ENCODE measurements at regions not wholly inside any gene's neighbourhood (a gene's known extent, or its start where the extent isn't known, plus 50 kb on each side); places are given as distances from the start of the nearest gene placed in this dataset.

DNA sequence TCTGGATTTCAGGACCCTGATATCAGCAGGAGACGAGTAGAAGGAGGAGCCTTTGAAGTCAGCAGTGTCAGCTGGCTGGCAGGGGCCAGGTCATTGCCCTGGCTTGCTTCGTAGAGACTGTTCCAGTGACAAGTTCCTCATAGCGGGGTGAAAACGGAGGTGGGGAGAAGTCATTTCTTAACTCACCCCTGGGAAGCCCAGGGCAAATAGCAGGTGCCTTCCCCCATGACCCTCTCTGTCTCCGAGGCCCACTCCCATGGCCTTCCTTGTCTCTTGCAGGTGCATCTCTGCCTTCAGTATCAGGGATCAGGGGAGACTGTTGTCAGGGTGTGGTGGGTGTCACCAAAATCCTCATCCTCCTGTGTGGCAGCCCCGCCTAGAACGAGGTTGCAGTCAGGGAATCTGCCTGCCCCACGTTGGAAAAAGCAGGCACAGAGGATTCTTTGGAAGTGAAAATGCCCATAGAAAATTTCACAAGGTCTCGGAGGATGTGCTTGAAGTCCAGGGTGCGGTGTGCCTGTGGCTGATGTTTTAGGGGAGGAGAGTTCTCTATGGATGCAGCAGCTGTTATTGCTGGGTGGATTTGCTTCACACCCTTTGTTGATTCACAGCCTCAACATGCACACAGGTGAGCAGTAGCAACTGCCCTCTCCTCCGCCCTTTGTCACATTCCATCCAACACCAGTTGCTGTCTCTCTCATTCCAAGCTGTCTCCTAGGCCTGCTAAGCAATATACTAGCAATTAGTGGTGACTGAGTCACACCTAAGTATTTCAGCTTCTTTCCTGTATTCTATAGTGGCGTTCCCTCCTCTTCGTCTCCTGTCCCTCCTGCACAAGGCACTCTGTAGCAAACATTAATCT lies 142.6 kb upstream of the FHL2 start:
- no peaks in the 10 kb centered on the region for H4K20me1 ChIP-seq (ENCODE audit: insufficient read depth, low read length)
- POLR2A ChIA-PET (ENCODE audit: unreplicated experiment): interaction anchor here (0.7 kb wide), 1 partner anchor 299 kb away, joined by 3 read pairs; no protein-coding TSS in a partner anchor
- intact Hi-C loops (cut with micrococcal nuclease): no loop called here
- no peak for TF ChIP-seq FOS (IDR thresholded peaks at IDR 0.05; ENCODE audit: low read depth, low read length)
- no peak for TF ChIP-seq RFX5 (IDR thresholded peaks at IDR 0.05; ENCODE audit: low read depth, low read length)
- no peak for TF ChIP-seq CEBPB (IDR thresholded peaks at IDR 0.05; ENCODE audit: low read depth, low read length)
- no peak for TF ChIP-seq RAD21 (IDR thresholded peaks at IDR 0.05; ENCODE audit: low read length)
- TF ChIP-seq, protein P1, sequence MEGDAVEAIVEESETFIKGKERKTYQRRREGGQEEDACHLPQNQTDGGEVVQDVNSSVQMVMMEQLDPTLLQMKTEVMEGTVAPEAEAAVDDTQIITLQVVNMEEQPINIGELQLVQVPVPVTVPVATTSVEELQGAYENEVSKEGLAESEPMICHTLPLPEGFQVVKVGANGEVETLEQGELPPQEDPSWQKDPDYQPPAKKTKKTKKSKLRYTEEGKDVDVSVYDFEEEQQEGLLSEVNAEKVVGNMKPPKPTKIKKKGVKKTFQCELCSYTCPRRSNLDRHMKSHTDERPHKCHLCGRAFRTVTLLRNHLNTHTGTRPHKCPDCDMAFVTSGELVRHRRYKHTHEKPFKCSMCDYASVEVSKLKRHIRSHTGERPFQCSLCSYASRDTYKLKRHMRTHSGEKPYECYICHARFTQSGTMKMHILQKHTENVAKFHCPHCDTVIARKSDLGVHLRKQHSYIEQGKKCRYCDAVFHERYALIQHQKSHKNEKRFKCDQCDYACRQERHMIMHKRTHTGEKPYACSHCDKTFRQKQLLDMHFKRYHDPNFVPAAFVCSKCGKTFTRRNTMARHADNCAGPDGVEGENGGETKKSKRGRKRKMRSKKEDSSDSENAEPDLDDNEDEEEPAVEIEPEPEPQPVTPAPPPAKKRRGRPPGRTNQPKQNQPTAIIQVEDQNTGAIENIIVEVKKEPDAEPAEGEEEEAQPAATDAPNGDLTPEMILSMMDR (conservative IDR thresholded peaks at IDR 0.05; ENCODE audit: low read depth, low read length): no peak
- no peak for TF ChIP-seq SMC3 (IDR thresholded peaks at IDR 0.05; ENCODE audit: low read depth, low read length)
- no peak for TF ChIP-seq BHLHE40 (IDR thresholded peaks at IDR 0.05; ENCODE audit: low read depth, low read length)
- TF ChIP-seq MAFK (IDR thresholded peaks at IDR 0.05; ENCODE audit: low read depth, low read length): no peak
- TF ChIP-seq, protein P2, sequence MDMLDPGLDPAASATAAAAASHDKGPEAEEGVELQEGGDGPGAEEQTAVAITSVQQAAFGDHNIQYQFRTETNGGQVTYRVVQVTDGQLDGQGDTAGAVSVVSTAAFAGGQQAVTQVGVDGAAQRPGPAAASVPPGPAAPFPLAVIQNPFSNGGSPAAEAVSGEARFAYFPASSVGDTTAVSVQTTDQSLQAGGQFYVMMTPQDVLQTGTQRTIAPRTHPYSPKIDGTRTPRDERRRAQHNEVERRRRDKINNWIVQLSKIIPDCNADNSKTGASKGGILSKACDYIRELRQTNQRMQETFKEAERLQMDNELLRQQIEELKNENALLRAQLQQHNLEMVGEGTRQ (IDR thresholded peaks at IDR 0.05; ENCODE audit: low read depth, low read length): no peak
- no peak for TF ChIP-seq ELK1 (IDR thresholded peaks at IDR 0.05; ENCODE audit: borderline replicate concordance, low read depth, low read length)
- no peak for TF ChIP-seq POLR2A (IDR thresholded peaks at IDR 0.05; ENCODE audit: low read depth, low read length)
- TF ChIP-seq RCOR1 (IDR thresholded peaks at IDR 0.05; ENCODE audit: insufficient replicate concordance, low read length): no peak
- no peak for TF ChIP-seq MAZ (IDR thresholded peaks at IDR 0.05; ENCODE audit: borderline replicate concordance, low read depth, low read length)
- TF ChIP-seq MXI1 (IDR thresholded peaks at IDR 0.05; ENCODE audit: borderline replicate concordance, low read depth, low read length): no peak
- no peak for TF ChIP-seq NFE2L2 (IDR thresholded peaks at IDR 0.05; ENCODE audit: low read depth, low read length)

More for the DNA sequence above, 142.6 kb upstream of the FHL2 start:
- no peak overlapping the region for H2AK9ac ChIP-seq (replicated peaks; ENCODE audit: low read depth, low read length, poor library complexity)
- H3K79me1 ChIP-seq (ENCODE audit: low read depth in 1 of 2, low read length in 2 of 2): no peaks in the 10 kb centered on the region
- no peak overlapping the region for H2BK5ac ChIP-seq (ENCODE audit: low read depth, low read length, poor library complexity, severe bottlenecking)
- no peak overlapping the region for H4K91ac ChIP-seq (ENCODE audit: insufficient read depth, low read depth, low read length)
- H3K4me3 ChIP-seq (ENCODE audit: insufficient read depth, low read depth, low read length): no peak overlapping the region
- H3K36me3 ChIP-seq (ENCODE audit: control insufficient read depth, insufficient read depth, low read length): no peaks in the 10 kb centered on the region
- H3K9me1 ChIP-seq (ENCODE audit: insufficient read depth, low read length): no peaks in the 10 kb centered on the region; the same call in 1 of the 2 replicates
- no peak overlapping the region for H3K9ac ChIP-seq (ENCODE audit: low read depth, low read length)
- CTCF ChIA-PET: interaction anchor here (0.6 kb wide), 1 partner anchor 494 kb away, joined by 3 read pairs; no protein-coding TSS in a partner anchor
- 88% methylated on average over 4 of the region's 13 CpGs; no CpG with 5 or more reads in 1 of the 2 experiments for WGBS, 2 experiments (ENCODE audit: extremely low coverage in 2 of 2, insufficient read length in 1 of 2)
- no peak overlapping the region for H2AFZ ChIP-seq (replicated peaks; ENCODE audit: low read length, poor library complexity)
- H3K4ac ChIP-seq (ENCODE audit: low read depth, low read length): no peak overlapping the region
- no peak overlapping the region for H2BK120ac ChIP-seq (ENCODE audit: low read depth, low read length)
- no peak overlapping the region for H3K4me2 ChIP-seq (ENCODE audit: low read depth, low read length)
- peaks cover 50% of the 10 kb centered on the region for H3K27me3 ChIP-seq (ENCODE audit: control insufficient read depth, insufficient read depth, low read length)
- H3K23ac ChIP-seq (ENCODE audit: low read depth, low read length): no peak overlapping the region
- no peak overlapping the region for H4K5ac ChIP-seq (ENCODE audit: low read depth, low read length)
- no peak overlapping the region for H2AK5ac ChIP-seq (ENCODE audit: low read depth, low read length)
- no peaks in the 10 kb centered on the region for H3K4me1 ChIP-seq (ENCODE audit: control insufficient read depth, insufficient read depth, low read length)
- H3K56ac ChIP-seq (ENCODE audit: extremely low read depth, insufficient read depth, low read length): no peak overlapping the region
- no peak for ATAC-seq (ENCODE audit: low read depth)
- no peak overlapping the region for H2BK15ac ChIP-seq (ENCODE audit: low read depth, low read length)
- dilution Hi-C loops (cut with HindIII; ENCODE audit: low sequenced_read_pairs, unreplicated experiment) (no loop called here), in situ Hi-C loops (cut with MboI; ENCODE audit: low sequenced_read_pairs) (no loop called here)
- no peak overlapping the region for H3K18ac ChIP-seq (ENCODE audit: low read depth, low read length)
- H3K9me3 ChIP-seq (ENCODE audit: control insufficient read depth, insufficient read depth, low read length): no peaks in the 10 kb centered on the region
- no peak overlapping the region for H4K8ac ChIP-seq (ENCODE audit: low read depth in 2 of 2, low read length in 2 of 2)
- H3K14ac ChIP-seq (replicated peaks; ENCODE audit: low read depth, low read length): no peak overlapping the region
- H2BK20ac ChIP-seq (ENCODE audit: low read depth, low read length): no peak overlapping the region
- H3K27ac ChIP-seq (ENCODE audit: insufficient read depth, low read length): no peak overlapping the region
- DNase-seq: no peak
- BruUV-seq (replicated peaks): no TSS peak
